Stimulated activated CD8-positive, alpha-beta memory T cell treated with anti-CD3 and anti-CD28 coated beads, Interleukin-7, amount 100 ng/mL, for 4 hours (primary cell): ENCODE measurements at regions not wholly inside any gene's neighbourhood (a gene's known extent, or its start where the extent isn't known, plus 50 kb on each side); places are given as distances from the start of the nearest gene placed in this dataset.

Experiments
- DNase-seq, 2 donors: peaks; one replicate each; pipeline ENCODE4 v3.0.0-alpha.2; 2020; ENCODE audit warnings: low read depth in 2 of 2

DNA sequence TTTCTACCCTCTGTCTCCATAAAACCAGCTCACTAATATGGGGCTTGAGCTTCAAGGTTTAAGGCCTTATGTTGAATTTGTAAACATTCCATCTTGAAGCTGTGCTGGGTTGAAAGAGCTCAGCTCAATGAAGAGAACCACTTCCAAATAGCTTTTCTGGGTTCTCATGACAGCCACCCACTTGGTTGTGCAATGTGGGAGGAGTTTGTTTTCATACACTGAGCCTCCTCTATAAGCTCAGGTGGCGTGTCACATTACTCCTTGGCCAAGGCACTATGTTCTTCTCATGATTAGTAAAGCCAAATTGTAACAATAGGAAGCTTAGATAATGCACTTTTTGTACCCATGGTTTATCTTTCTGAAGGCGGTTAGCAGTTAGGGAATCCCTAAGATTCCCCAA is 265.6 kb downstream of the PTEN start:
- no peak for DNase-seq

DNA sequence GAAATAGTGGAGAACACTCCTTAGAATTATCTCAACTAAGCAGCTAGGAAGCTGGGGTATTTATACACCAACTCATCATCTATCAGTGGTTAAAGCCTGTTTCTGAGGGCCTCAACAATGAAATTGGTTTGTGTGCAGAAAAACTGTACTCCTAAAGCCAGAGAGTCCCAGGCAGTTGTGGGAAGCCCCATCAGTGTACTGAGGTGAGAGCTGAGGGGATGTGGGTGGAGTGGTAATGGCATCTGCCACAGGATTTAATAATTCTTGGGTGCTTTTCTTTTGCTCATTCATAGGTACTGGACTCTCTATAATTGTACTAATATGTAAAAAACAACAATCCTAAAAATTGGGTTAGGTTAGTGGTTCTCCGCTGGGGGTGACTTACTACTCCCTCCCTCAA is 267.5 kb downstream of the PTEN start:
- no peak for DNase-seq

DNA sequence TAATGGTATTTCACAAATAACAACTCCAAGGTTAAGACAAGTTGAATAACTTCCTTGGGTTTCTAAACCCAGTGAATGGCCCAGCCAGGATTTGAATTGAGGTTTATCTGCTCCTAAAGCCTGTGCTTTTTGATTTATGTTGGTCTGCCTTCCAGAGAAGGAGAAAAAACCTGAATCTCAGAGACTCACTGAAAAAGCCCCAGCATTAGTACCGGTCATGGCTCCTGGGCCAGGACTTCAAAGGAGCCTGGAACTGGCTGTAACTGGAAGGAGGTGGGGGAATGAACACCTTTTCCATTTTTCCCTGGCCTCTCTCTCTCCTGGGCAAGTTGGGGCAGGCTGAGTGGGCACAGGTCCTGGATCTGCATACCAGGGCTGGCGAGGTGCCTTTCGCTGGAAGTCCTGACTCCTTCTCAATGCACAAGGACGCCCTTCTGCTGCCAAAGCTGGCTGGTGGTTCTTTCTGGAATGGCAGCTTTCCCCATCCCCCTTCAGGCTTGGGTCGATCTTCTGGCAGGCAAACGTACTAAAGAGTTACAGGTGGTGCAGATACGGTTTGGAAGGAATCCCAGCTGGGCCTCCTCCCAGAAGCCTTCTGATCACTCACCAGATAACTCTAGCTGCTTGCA is 268.2 kb downstream of the PTEN start:
- DNase-seq, result no peak

DNA sequence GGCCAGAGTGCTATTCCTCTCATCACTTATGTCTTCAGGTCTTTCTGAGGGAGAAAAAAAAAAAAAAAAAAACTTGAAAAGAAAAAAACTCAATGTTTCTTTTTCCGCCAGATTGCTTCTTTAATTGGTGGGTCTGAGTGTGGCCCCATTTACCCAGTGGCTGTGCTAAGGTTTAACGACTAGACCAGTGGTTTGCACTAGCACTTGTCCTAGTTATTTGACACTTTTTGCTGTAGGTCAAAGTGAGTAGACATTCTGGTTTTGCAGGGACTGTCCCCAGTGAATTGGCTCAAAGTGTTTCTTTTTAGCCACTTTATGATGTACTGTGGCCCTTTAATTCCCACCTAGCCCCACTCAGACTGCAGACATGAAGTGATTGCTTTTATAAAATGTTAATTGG is 273.3 kb downstream of the PTEN start:
- no peak for DNase-seq

DNA sequence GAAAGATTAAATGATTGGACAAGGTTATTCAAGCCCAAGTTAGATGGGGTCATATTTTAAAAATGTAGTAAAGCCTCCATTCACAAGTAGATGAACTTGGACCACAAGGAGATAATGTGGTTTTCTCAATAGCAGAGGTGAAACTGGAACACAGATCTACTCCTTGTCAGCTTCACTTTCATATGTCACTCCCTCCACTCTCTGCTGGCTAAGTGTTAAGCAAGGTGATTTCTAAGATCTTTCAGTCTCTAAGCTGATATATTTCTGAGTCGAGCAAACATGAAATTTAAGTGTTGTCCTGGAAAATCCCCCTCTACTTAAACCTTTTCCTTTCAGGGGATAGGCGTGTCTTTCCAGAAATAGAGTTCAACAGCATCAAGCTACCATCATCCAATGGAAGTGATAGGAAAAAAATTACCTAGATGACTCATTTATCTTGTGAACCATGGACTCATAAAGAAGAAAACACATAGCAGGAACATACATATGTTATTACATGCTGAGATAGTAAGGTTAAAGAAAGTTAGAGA is 275.0 kb downstream of the PTEN start:
- DNase-seq, result no peak

DNA sequence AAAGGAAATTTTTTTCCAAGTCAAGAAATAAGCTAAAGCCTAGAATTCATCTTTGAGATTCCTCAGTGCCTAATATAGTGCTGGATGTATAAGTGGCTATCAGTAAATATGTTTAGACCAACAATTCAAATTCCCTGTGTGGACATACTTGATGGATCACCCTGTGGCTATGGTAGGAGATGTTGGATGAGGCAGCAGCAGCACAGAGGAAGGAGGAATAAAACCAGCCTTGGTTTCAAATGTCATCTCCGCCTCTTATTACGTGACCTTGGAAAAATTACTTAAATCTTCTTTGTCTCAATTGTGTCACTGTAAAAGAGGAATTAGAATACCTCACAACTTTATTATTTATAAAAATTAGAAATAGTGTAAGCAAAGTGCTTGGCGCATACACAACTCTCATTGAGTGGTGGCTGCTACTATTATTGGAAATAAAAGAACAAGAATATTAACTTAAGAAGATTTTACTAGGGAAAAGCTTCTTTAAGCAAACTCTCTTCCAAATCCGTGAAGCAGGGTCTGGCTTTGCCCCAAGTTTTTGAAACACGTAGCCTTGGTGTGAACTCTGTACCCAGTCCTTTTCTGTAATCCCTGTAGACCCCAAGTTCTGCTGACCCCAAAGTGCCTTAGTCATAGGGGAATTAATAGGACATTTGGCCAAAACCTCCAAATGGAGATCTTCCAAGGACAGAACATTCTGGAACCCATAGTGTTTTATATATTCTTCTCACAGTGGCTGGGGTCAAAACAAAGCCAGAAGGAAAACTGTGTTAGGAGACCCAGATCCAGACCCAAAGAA is 283.8 kb downstream of the PTEN start:
- DNase-seq, result no peak

DNA sequence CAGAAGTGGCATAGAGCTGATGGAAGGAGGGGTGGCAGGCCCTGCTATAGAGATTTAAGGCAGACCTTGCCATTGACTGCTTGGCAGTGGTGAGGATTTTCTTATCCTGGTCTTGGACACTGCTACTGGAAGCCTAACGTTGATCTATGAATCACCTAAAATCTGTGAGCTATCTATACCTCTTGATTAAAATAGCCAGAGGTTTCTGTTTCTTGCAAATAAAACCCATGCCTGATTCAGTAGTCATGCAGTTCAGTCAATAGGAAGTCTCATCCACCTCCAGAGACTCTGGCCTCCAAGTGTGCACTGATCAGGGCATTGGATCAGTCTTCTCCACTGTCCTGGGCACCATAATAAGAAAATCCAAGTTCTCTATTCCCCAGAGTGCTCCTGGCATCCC is 286.5 kb downstream of the PTEN start:
- DNase-seq, result no peak

DNA sequence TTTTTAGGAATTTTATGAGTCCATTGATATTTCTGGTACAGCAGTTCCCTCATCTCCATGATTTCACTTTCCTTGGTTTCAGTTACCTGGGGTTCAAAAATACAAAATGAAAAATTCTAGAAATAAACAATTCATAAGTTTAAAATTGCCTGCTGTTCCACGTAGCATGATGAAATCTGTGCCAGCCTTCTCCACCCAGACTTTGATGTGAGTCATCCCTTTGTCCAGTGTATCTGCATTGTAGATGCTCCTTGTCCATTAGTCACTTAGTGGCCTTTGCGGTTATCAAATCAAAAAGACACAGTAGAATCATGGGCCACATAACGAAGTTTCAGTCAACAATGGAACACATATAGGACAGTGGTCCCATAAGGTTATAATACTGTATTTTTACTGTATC is 286.9 kb downstream of the PTEN start:
- no peak for DNase-seq

DNA sequence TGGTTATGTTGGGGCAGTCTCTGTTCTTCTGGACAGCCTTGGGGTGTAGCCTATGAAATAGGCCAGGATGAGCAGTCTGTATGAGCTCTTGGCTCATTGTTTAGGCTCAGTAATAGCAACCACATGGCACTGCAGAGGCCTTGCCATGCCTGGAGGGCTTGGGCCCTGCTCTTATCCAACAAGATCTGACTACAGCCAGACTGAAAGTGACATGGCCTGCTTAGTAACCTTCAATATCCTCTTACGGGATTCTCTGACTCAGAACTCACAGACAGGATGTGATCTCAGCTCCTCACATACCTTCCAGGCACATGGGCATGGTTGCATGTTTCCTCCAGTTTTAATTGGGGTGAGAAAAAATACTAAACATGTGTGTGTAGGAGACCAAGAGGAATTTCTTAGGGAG is 289.3 kb downstream of the PTEN start:
- peak; percentile 4 to 8 for DNase-seq

DNA sequence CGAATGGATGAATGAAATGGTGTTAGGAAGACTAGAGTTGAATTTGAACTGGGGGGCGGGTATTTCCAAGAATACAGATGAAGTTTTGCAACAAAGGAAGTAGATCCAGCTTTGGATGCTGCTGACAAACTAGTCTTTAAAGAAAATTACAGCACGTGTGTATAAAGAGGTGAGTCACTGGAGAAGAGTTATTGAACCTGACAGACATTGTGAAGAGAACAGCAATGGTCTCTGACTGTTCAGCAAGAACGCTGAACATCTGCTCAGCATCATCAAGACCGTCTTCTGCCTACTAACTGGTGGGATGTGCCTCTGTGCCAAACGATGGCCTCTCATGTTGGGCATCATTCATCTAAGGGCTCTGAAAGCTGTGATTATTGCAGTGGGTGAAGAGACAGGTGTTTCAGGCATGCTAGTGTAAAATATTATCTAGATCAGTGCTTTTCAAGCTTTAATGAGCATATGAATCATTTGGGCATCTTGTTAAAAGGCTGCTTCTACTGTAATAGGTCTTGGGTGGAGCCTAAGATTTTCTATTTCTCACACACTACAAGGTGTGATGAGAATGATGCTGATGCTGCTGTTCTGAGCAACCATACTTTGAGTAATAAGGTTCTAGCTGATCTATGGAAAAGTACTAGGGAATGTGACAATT is 291.3 kb downstream of the PTEN start:
- DNase-seq, result no peak

DNA sequence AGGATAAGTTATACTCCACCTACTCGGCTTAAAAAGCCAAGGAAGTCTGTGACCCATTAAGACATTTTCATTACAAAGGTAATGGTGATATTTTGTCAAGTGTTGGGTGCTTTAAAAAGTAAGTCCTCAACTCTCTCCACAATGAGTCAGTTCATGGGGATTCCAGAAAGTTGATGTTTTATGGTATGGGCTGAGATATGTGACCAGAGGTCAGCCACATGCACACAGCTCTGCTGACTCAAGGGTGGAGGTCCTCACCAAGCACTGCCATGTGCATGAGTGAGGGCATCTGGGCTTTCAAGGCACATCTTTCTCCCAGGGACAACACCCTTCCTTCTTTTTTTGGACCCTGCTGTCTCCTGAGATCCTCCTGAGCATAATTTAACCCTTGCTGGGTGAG is 292.9 kb downstream of the PTEN start:
- no peak for DNase-seq

DNA sequence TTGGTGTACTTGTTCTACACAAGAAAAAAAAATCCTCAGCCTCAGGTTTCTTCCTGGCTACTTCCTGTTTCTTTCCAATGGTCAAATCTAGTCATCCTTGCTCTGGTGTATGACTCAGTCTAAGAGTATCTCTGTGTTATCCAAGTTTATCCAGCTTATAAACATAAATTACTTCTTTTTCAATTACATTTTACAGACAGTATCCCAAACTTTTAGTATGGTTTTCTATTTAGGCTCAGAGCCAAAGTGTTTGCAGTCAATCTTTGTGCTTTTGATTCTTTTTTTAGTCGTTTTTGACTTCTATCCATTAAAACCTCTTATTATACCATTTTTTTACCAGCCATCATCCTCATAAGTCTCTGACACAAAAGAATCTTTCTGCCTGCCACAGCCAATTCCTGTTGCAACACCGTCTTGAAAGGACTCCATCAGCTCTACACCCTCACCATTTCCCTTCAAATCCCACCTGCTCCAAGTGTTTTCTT is 294.6 kb downstream of the PTEN start:
- no peak for DNase-seq

DNA sequence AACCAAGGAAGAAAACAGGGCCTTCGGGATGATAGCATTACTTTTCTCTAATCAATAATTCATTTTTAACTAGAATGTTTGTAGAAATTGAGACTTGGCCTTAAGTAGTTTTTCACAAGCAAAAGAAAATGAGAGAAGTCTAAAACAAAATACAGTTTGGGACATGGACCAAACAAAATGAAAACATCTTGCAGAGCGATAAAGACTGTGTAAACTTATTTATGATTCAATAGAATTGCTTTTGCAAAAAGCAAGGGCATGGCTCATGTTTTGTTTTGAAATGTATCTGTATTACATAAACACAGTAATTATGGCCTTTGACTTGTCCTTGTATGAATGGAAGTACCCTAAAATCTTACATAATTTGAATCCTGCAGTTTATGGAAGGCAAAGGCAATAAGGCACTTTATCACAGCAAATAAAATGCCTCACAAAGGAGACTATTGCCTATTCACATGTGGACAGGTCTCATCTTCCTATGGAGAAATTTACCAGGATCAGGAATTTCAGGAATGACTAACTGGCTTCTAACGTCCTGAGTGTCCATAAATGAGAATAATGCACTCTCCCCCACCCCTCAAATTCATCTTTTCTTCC is 295.2 kb downstream of the PTEN start:
- DNase-seq, result no peak

DNA sequence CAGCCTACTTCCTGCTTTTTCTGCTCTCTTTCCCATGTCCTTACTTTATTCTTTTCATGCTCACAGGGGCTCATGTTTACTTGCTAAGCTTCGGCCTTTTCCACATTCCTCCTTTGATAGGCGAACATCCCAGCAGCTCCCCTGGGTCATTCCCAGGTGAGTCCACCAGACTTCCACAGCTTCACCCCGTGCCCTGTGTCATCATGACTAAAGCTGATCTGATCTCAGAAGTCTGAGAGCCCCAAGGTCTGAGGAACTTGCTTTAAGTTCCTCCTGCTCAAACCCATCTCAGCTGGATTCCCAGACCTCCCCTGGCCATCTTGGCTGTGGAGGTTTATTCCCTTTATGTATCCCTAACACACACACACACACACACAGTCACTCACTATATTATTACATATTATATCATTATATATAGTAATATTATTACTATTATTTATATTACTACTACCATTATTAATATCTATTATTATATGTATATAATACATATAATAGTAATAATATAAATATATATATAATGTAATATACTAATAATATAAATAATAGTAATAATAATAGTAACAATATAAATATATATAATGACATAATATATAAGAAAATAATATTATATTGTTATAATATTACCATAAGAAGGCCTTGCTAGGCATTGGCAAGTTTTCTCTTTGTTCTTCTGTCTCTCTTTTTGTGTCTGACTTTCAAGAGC is 295.9 kb downstream of the PTEN start:
- no peak for DNase-seq

DNA sequence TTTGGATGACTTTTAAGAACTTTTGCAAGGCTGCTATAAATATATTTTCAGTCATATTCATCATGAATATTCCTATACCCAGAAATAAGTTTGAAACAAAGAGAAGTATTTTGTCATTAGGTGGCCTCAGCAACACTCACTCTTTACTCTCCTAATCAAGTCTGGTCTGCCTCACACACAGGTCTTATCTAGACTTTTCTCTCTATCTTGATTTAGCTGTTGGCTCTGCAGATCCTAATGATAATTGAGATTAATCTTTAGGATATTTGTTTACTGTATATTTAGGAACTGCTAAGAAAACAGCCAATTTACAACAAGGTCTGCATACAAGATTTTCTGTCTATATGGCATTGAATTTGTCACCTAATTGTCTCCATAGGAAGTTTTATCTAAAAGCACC is 297.6 kb downstream of the PTEN start:
- DNase-seq, result no peak

DNA sequence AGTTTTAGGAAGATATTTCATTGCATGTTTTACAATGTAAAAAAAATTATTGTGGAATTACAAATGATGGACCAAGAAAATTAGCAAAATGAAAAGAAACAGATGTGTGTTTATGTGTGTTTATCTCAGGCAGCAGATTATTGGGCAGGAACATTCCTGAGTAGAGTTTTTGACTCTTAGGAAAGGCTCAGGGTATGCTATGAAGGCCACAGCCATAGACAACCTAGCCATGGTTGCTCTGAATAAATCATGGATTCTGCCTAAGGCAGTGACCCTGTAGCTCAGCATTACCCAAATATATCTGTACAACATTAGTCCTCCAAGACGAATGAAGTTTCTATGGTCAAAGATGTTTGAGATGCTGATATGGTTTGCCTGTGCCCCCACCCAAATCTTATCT is 298.3 kb downstream of the PTEN start:
- DNase-seq, result no peak

DNA sequence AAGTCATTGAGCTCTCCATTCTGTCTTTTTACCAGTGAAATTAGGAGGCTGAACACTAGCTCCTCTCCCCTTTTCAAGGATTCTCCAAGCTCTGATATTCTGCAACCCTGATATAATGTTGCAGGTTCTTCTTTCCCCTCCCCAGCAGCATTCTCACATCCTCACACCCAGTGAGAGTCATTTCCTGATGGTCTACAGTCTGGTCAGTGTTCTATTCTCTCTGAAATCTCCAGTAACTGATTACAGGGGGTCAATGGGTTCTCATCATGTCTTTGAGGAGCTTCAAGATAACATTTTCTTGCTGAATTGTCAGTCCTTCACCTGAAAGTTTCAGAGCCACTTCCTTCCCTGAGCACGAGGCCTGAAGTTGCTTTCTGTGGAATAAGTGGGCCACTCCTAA is 299.4 kb downstream of the PTEN start:
- no peak for DNase-seq

DNA sequence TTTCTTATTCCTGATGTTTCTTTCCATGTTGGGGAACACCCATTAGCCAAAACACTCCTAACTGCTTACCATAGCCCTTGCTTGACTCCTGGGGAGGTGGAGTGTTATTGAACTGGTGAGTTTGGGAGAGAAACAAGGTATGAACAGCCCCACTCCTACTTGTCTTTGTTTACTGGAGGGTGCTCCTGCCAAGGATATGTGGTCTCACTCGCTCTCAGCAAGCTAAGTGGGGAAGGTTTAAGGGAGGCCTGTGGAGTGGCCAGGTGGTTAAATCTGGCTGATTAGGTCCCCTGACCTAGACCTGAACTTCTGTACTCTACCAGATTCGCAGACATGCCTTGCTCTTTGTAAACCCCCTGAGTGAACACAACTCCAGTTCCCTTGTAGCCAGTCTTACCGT is 300.1 kb downstream of the PTEN start:
- no peak for DNase-seq

DNA sequence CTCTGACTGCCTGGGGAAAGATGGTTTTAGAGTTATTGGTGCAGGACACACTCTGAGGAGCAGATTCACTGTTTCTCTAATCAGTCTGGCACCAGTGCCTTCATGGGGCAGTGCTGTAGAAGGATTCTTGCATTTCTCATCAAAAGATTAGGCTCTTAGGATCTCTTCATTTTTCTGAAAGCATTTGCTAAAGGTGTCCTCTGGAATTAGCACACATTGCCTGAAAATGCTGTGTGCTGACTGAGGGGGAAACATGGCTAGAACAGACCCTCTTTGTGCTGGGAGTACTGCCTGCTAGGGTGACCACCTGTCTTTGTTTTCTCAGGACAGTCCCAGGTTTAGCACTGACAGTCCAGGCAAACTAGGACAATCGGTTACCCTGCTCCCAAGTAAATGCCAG is 301.0 kb downstream of the PTEN start:
- no peak for DNase-seq

DNA sequence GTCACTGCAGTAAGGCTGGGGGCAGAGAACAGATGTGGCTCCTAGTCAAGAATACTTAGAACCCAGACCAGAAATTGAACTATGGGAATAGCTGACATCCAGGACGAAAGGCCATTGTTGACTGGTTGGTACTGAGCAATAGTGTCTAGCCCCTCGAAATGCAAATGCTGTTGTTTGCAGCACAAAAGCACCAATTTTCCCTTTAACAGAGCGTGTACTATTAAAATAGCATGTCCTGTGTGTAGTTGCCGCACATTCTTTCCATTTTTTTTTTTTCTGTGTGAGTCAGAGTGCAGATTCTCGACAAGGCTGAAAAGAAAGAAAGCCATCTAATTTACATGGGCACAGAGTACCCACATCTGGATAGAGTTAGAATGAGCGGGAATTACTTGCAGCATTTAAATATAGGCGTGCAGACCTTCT is 302.4 kb downstream of the PTEN start:
- DNase-seq, result no peak

DNA sequence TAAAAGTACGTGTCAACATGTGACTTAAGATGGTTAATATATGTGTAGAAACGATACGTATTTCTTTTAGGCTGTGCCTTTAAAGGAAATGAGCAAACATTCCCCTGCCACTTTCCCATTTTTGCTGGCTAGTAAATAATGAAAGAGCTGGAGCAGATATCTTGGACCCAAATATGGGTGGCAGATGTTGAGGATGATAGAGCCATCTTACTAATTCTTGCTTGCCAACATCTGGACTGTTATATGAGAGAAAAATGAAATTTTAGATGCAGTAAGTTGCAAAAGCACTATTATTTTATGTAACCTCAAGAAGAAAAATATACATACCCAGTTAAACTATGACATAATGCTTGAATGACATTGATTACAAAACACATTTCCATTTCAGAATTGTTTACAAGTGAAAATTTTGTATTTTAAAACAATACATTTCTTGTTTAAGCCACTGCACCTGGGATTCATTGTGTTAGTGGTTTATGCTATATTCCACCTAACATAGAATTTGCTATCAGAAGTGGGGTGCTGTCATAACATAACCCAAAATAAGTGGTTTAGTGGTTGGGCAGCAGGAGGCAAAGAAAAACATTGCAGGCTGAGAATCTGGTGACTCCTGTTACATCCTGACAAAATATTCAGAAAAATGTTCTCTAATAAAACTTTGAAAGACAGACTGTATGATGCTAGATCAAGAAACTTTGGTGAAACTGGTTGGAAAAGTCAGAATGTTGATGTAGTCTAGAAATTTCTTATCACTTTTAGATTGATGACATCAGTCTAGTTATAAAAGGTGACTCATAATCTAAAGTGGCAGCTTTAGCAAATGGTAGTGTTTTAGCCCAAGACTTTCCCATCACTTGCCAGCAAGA is 305.0 kb downstream of the PTEN start:
- no peak for DNase-seq
